ENCODE measurements at regions not wholly inside any gene's neighbourhood (a gene's known extent, or its start where the extent isn't known, plus 50 kb on each side); places are given as distances from the start of the nearest gene placed in this dataset.
"Not testable (repeated sequence)": the region's sequence is repeated elsewhere in the genome, so short reads cannot be mapped to it uniquely, and the experiment has no call there.

- no peak for DNase-seq
Measured at GRCh38 chr5:75839547-75839946, 122.3 kb upstream of the POC5 start.

GRCh38 chr5:75837258-75837841 is 120.1 kb upstream of the POC5 start:
- no peak for DNase-seq

- no peak for DNase-seq
Measured at GRCh38 chr5:75831561-75831960, 114.3 kb upstream of the POC5 start.

- DNase-seq: no peak
Measured at GRCh38 chr5:75828029-75828428, 110.8 kb upstream of the POC5 start.

- no peak for DNase-seq
Measured at GRCh38 chr5:75824323-75824722, 107.1 kb upstream of the POC5 start.

- no peak for DNase-seq
Measured at GRCh38 chr5:75823811-75824210, 106.6 kb upstream of the POC5 start.

GRCh38 chr5:75818661-75819060 is 101.4 kb upstream of the POC5 start:
- no peak for DNase-seq

GRCh38 chr5:75799695-75800094 is 82.5 kb upstream of the POC5 start:
- not testable (repeated sequence) for DNase-seq

GRCh38 chr5:75769338-75769737 is 52.1 kb upstream of the POC5 start:
- not testable (repeated sequence) for DNase-seq
